ENCODE measurements at regions not wholly inside any gene's neighbourhood (a gene's known extent, or its start where the extent isn't known, plus 50 kb on each side); places are given as distances from the start of the nearest gene placed in this dataset.

DNA sequence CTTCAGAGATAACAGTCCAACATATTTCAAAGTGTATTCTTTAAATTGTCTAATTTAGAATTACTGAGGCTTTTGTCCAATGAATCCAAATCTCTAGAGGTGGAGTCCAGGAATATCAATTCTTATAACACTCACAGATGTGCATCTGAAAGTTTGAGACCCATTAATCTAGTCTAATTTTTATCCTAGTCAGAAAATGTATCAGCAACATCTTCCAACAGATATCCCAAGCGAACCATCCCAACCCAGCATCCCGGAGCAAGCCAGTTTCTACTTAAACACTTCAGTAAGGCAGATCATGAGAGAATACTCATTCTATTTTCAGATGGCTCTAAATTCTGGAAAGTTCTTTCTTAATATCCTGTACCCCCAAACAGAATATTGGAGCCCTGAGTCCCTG, 113.5 kb downstream of the BBS10 start:
- no peaks in the 10 kb centered on the region for H3K27me3 ChIP-seq (replicated peaks in 1 of 4; ENCODE audit: control extremely low read depth in 1 of 4, control insufficient read depth in 3 of 4, insufficient read depth in 4 of 4, low read length in 3 of 4)
- no peak overlapping the region for H3K27ac ChIP-seq (ENCODE audit: low read length in 2 of 2)
- no peaks in the 10 kb centered on the region for H4K20me1 ChIP-seq (ENCODE audit: control insufficient read depth, insufficient read depth, low read length, poor library complexity, severe bottlenecking)
- CTCF ChIA-PET, result no interaction called here
- POLR2A ChIA-PET, result no interaction called here
- Mint-ChIP-seq H3K4me3 (no peak overlapping the region), H3K4me1 (no peaks in the 10 kb centered on the region), H3K27ac (no peak overlapping the region), H3K9me3 (ENCODE audit: insufficient read depth) (no peaks in the 10 kb centered on the region), H3K27me3 (peaks cover 7% of the 10 kb centered on the region)
- intact Hi-C loops (cut with micrococcal nuclease), result no loop called here
- TF ChIP-seq EZH2 (IDR thresholded peaks at IDR 0.05; ENCODE audit: borderline replicate concordance, insufficient read depth, low read depth, low read length, poor library complexity, severe bottlenecking), result no peak
- TF ChIP-seq, protein P1, sequence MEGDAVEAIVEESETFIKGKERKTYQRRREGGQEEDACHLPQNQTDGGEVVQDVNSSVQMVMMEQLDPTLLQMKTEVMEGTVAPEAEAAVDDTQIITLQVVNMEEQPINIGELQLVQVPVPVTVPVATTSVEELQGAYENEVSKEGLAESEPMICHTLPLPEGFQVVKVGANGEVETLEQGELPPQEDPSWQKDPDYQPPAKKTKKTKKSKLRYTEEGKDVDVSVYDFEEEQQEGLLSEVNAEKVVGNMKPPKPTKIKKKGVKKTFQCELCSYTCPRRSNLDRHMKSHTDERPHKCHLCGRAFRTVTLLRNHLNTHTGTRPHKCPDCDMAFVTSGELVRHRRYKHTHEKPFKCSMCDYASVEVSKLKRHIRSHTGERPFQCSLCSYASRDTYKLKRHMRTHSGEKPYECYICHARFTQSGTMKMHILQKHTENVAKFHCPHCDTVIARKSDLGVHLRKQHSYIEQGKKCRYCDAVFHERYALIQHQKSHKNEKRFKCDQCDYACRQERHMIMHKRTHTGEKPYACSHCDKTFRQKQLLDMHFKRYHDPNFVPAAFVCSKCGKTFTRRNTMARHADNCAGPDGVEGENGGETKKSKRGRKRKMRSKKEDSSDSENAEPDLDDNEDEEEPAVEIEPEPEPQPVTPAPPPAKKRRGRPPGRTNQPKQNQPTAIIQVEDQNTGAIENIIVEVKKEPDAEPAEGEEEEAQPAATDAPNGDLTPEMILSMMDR (IDR thresholded peaks at IDR 0.05), result no peak
- WGBS (ENCODE audit: insufficient coverage), result 88% methylated on average over 2 of the region's 2 CpGs
- no peak overlapping the region for H2AFZ ChIP-seq (ENCODE audit: insufficient read depth, low read depth, low read length, poor library complexity, severe bottlenecking)
- H3K4me2 ChIP-seq (replicated peaks; ENCODE audit: low read depth, low read length, poor library complexity, severe bottlenecking), result no peak overlapping the region
- no peaks in the 10 kb centered on the region for H3K36me3 ChIP-seq (replicated peaks in 1 of 2; ENCODE audit: control extremely low read depth in 1 of 2, control insufficient read depth in 1 of 2, extremely low read depth in 1 of 2, insufficient read depth in 2 of 2, low read length in 1 of 2)
- no peaks in the 10 kb centered on the region for H3K4me1 ChIP-seq (ENCODE audit: control insufficient read depth in 2 of 2, insufficient read depth in 2 of 2, low read length in 2 of 2)
- H3K9me3 ChIP-seq (ENCODE audit: control extremely low read depth in 1 of 3, control insufficient read depth in 2 of 3, insufficient read depth in 1 of 3, low read length in 2 of 3), result peaks cover 0 to 5% (median 0%) of the 10 kb centered on the region in 3 donors
- DNase-seq (no peak), ATAC-seq (ENCODE audit: low read depth) (no peak)
- H3K9ac ChIP-seq (ENCODE audit: low read length), result no peak overlapping the region
- H3K79me2 ChIP-seq (ENCODE audit: control insufficient read depth, insufficient read depth, low read length), result no peaks in the 10 kb centered on the region
- H3K4me3 ChIP-seq (ENCODE audit: control extremely low read depth in 1 of 5, extremely low read depth in 1 of 5, insufficient read depth in 1 of 5, low read depth in 2 of 5, low read length in 4 of 5), result no peak overlapping the region

DNA sequence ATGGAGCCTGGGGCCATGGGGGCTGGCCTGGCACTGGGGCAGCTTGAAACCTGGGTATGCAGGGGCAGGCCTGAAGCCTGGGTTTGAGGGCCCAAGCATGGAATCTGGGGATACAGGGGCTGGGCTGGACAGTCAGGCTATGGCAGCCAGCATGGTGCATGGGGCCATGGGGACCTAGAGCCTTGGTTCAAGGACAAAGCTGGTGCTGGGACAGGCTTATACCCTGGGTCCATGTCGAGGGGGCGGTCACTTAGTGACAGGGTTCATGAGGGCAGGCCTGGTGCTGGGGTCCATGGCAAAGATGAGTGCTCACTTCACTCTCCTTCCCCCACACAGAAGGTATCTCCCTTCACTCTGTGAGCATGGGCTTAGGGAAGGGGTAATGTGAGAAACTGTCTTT, 116.2 kb downstream of the BBS10 start:
- H3K4me1 ChIP-seq (ENCODE audit: control insufficient read depth in 2 of 2, insufficient read depth in 2 of 2, low read length in 2 of 2), result no peaks in the 10 kb centered on the region
- DNase-seq (no peak), ATAC-seq (ENCODE audit: low read depth) (no peak)
- H3K9ac ChIP-seq (ENCODE audit: low read length), result no peak overlapping the region
- ChIA-PET CTCF (no interaction called here), POLR2A (no interaction called here)
- H3K79me2 ChIP-seq (ENCODE audit: control insufficient read depth, insufficient read depth, low read length), result no peaks in the 10 kb centered on the region
- WGBS (ENCODE audit: insufficient coverage), result no CpG with 5 or more reads among the region's 2 CpGs
- Mint-ChIP-seq H3K4me3 (no peak overlapping the region), H3K4me1 (no peaks in the 10 kb centered on the region), H3K27me3 (peaks cover 11% of the 10 kb centered on the region), H3K9me3 (ENCODE audit: insufficient read depth) (no peaks in the 10 kb centered on the region), H3K27ac (no peak overlapping the region)
- TF ChIP-seq, protein P1 (IDR thresholded peaks at IDR 0.05), result no peak
- TF ChIP-seq EZH2 (IDR thresholded peaks at IDR 0.05; ENCODE audit: borderline replicate concordance, insufficient read depth, low read depth, low read length, poor library complexity, severe bottlenecking), result no peak
- no peak overlapping the region for H3K4me3 ChIP-seq (ENCODE audit: control extremely low read depth in 1 of 5, extremely low read depth in 1 of 5, insufficient read depth in 1 of 5, low read depth in 2 of 5, low read length in 4 of 5)
- no peak overlapping the region for H3K27ac ChIP-seq (ENCODE audit: low read length in 2 of 2)
- no peaks in the 10 kb centered on the region for H3K27me3 ChIP-seq (replicated peaks in 1 of 4; ENCODE audit: control extremely low read depth in 1 of 4, control insufficient read depth in 3 of 4, insufficient read depth in 4 of 4, low read length in 3 of 4)
- no peak overlapping the region for H3K4me2 ChIP-seq (replicated peaks; ENCODE audit: low read depth, low read length, poor library complexity, severe bottlenecking)
- peaks cover 0 to 5% (median 0%) of the 10 kb centered on the region in 3 donors for H3K9me3 ChIP-seq (ENCODE audit: control extremely low read depth in 1 of 3, control insufficient read depth in 2 of 3, insufficient read depth in 1 of 3, low read length in 2 of 3)
- no peaks in the 10 kb centered on the region for H4K20me1 ChIP-seq (ENCODE audit: control insufficient read depth, insufficient read depth, low read length, poor library complexity, severe bottlenecking)
- no peaks in the 10 kb centered on the region for H3K36me3 ChIP-seq (replicated peaks in 1 of 2; ENCODE audit: control extremely low read depth in 1 of 2, control insufficient read depth in 1 of 2, extremely low read depth in 1 of 2, insufficient read depth in 2 of 2, low read length in 1 of 2)
- H2AFZ ChIP-seq (ENCODE audit: insufficient read depth, low read depth, low read length, poor library complexity, severe bottlenecking), result no peak overlapping the region
- intact Hi-C loops (cut with micrococcal nuclease), result no loop called here
